GM19238 (cell line): ENCODE measurements at regions not wholly inside any gene's neighbourhood (a gene's known extent, or its start where the extent isn't known, plus 50 kb on each side); places are given as distances from the start of the nearest gene placed in this dataset.
"Not testable (repeated sequence)": the region's sequence is repeated elsewhere in the genome, so short reads cannot be mapped to it uniquely, and the experiment has no call there.

Experiments used
- DNase-seq: peaks from one replicate; pipeline ENCODE4 v3.0.0; 2011; ENCODE audit warnings: low spot score; ENCODE audit not compliant: insufficient read length

DNA sequence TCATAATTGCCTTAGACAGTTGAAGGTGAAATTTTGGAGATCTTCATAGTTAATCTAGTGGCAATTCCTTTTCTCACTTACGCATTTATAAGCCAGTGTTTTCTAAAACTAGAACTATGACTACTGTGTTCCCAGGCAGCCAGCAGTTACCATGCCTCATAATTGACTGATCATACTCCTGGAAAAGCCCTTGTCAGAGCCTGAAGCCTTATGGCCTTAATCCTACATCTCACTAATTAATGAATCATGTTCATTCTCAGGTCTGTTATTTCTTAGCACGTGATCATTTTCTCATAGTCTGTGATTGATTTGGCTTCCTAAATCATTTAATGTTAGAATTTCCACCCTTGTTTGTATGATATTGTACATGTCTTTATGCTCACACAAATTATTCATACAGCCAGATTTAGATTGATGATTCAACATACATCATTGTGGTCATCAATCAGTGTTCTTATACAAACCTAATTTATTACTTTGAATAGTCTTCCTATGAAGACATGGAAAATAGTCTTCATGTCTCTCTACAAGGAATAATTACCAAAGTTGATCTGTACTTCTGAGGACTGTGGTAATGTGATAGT lies 132.6 kb upstream of the ASCC3 start:
- no peak for DNase-seq

DNA sequence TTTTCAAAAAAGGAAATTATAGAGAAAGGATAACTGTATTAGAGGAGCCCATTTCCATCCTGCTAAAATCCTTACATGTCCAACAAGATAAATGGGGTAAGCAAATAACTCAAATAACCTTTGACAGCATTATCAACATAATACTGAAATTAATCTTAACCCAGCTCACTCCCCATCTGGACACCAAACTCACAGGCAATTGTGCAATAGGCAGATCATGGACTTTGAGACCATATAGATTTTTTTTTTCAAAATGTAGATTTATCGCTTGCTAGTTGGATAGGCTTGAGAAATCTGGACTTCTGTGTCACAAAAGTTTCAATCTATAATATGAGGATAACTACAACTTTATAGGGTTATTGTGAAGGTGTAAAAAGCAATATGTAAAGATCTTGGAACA lies 134.4 kb upstream of the ASCC3 start:
- no peak for DNase-seq

DNA sequence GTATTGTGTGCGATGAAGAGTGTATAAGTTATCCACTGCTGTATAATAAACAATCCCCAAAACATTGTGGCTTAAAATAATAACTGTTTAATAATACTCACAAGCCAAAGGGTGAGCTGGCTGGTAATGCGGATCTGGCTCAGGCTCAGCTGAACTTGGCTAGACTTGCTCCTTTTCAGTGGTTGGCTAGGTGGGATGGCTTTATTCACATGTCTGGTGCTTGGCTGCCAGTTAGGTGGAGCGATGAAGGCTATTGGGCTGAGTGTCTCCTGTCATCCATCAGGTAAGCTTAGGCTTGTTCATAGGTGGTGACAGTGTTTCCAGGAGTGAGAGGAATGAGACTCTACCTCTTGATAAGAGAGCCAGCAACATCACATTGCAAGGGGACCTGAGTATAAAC lies 135.0 kb upstream of the ASCC3 start:
- no peak for DNase-seq

DNA sequence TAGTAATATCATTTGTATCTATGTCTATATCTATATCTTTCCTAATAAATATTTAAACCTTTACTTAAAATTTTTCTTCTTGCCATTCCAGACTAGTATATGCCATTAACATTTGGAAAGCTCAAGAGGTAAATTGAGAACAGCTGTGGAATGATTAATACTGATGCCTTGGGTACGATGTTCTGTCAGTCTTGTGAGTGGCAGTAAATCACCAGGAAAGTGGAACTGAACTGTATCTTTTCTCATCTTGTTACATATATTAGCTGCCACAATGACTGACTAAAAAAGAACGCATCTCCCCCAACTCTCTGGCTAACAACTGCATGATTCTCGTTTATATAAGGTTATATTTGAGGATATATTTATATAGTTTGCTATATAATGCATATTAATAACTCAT lies 137.0 kb upstream of the ASCC3 start:
- DNase-seq, result no peak

DNA sequence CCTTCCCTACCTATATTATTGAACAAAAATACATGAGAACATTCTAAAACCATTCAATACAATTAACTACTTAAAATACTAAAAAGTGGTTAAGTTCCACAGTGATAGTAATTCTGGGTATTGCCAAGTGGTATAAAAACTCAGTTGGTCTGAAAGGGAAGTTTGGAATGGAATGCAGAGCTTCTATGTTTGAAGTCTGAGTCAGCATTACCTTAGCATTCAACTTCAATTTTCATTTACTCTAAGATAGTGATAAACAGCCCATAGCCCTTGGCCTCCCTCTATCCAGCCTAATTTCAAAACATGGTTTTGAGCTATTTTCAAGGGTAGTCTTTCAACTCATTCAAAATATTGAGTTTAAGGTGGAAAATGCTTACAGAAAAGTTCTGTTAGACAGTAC lies 140.4 kb upstream of the ASCC3 start:
- DNase-seq, result no peak

DNA sequence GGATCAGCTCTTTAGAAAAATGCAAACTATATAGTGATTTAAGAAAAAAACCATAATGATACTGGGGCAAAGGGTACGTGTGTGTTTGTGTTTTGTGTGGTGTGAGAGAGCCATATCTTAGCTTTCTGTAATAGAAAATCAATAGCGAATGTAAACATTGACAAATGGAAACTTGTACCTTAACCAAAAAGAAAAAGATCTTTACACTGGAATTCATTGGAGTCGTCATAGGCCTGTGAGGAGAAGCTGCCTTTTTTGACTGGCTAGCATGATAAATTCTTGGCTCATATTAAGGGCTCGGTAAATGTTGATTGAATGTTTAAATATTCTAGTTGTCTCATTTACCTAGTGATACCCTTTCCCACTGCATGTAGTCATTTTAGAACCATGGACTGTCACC lies 161.8 kb upstream of the ASCC3 start:
- DNase-seq, result no peak

DNA sequence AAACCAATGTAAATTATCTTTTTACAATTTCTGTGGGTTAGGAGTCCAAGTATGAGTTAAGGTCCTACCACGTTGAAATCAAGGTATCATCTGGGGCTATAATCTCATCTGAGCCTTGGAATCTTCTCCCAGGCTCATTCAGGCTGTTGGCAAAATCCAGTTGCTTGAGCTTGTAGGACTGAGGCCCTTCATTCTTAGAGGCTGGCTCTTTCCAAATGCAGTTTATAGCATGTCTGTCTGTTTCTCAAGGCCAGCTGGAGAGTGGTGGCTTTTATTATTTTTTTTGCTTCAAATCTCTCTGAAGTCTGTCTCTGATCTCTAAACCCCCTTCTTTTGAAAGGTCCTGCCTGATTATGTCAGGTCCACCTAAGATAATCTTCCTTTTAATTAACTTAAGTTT lies 177.2 kb upstream of the ASCC3 start:
- DNase-seq, result no peak

DNA sequence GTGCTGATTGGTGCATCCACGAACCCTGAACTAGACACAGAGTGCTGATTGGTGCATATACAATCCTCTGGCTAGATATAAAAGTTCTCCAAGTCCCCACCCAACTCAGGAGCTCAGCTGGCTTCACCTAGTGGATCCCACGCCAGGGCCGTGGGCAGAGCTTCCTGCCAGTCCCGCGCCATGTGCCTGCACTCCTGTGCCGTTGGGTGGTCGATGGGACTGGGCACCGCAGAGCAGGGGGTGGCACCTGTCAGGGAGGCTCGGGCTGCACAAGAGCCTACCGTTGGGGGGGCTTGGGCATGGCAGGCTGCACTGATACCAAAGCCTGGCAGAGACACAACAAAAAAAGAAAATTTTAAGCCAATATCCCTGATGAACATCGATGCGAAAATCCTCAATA lies 185.4 kb upstream of the ASCC3 start:
- DNase-seq, result no peak

DNA sequence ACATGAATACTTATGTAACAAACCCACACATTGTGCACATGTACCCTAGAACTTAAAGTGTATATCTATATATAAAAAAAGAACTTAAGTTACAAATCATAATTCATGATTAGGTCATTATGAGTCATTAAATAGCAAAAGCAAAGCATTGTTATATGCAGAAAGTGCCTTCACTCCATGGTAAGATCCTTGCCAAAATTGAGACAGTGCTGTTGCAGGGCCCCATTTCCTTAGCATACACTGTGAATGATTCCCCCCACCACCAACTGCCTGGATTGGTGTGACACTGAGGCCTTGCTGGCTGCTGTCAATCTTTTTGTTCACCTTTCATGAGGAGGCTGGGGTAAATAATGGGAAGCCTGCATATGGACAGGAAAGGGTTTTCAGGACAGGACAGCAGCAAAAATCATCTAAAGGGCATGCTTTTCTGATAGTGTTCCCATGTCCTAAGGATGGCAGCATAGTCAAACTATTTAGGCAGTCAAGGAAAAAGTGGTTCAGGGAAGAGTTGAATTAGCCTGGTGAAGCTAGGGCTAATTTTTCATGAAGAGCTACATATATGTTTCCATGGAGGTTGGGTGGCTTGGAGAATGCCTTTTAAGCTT lies 188.2 kb upstream of the ASCC3 start:
- no peak for DNase-seq

DNA sequence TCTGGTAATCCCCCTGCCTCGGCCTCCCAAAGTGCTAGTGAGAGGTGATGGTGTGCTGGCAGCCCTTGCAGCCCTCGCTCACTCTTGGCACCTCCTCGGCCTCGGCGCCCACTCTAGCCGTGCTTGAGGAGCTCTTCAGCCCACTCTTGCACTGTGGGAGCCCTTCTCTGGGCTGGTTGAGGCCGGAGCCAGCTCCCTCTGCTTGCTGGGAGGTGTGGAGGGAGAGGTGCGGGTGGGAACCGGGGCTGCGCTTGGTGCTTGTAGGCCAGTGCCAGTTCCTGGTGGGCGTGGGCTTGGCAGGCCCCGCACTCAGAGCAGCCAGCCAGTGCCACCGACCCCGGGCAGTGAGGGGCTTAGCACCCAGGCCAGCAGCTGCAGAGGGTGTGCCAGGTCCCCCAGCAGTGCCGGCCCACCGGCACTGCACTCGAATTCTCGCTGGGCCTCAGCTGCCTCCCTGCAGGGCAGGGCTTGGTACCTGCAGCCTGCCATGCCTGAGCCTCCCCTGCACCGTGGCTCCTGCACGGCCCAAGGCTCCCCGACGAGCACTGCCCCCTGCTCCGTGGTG lies 189.0 kb upstream of the ASCC3 start:
- no peak for DNase-seq

DNA sequence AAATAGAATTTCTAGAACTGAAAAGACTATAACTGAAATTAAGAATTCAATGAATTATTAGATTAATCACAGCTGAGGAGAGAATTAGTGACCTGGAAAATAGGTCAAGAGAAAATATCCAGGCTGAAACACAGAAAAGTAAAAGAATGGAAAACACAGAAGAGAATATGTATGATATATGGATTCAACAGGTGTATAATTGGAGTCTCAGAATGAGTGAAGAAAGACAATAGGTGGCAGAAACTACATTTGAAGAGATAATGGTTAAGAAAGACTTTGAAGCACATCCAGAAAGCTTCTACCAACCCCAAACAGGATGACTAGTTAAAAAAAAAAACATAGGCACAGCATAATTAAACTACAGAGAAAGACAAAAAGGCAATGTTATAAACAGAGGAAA lies 196.2 kb upstream of the ASCC3 start:
- DNase-seq, result no peak

DNA sequence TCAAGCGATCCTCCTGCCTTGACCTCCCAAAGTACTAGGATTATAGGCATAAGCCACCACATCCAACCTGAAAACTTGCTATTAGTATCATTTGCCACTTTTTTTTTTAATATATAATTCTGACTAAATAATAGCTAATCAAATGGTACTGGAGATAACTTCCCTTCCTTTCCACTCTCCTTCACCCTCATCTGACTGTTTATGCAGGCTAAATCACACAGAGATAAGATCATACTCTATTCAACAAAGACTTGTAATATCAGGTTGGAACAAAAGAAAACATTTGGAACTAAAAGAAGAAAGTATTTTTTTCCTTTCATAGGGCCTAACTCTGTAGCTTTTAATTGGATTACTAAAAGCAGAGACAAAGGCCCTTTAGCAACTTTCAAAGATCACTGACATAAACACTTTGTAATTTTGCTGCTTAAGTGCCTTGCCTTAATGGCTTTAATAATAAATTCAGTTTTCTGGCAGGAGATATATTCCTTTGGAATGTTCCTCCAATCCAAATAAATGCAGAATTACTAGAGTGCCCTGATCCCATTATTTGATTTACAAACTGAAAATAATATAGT lies 198.7 kb upstream of the ASCC3 start:
- DNase-seq, result no peak

DNA sequence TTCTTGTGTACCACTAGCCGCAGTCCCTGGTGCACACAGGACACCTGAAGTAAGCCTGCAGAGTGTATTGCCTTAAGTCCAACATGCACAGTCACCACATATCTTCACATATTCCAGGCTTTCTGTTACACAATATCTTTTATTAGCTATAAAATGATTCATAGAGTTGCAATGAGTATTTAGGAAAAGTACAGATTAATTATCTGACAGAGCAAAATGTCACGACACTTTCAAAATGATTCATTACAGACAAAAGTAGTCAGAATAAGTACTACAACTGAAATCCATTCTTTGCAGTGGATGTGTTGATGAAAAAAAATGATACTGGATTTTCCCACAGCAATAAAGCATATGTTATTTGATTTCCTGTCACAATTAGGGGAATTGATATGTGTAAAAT lies 199.5 kb upstream of the ASCC3 start:
- DNase-seq, result no peak

DNA sequence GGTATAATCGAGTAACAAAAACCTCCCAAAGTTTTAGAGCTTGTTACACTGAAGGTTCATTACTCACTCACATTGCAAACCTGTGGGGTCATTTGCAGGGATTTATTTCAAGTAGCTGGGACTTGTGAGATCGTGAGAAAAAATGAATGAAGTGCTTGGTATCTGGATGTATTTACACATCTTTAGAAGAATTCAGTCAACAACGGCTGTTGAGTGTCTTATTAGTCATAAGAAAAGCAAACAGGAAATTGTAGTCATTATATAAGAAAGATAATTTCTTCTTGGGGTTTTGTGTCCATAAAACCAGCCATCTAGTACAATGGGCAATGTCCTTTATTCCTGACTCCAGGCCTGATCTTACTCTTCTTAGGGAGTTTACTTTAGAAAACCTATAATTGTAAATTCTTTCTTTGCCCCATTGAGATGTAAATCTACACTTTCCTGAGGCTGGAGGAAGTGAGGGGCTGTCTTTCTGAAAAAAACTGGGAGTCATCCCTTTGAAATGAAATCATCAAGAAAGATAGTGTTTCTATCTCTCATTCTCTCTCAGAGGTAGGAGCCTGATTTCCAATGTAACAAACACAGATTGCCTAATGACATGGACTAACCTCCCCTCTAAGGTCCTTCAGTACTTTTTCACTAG lies 202.5 kb upstream of the ASCC3 start:
- no peak for DNase-seq

DNA sequence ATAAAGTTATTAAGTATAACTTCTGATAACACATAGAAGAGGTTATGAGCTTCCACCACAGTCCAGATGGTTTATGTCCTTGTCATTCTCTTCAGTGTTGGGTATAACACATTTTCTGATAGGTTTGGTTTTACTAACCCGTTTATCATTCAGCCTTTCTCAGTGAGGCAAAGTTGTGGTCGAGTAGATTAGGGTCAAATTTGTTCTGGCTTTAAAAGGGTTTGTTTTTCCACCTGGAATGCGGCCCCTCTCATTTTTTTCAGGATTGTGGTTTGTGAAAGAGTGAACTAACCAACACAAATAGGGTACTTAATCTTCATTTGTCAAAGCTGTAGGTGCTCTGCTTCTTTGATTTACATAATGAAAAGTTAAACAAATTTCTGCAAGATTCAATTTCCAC lies 204.2 kb upstream of the ASCC3 start:
- no peak for DNase-seq

DNA sequence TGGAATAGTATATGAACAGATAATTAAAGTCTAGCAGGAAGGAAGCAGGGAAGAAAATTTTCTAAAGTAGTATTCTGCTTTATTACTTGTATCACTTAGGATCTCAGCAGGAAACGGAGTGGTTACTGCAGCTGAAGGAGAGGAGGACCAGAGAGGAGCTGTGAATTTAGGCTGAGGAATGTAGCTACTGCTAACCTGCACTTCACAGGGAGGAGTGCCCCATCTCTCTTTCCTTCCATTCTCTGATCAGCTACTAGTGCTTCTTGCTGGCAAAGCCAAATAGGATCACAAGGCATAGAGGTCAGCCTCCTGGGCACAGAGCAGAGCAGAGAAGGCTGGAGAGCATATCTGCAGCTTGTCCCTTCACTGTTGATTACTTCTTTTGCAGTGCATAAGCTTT lies 205.3 kb upstream of the ASCC3 start:
- no peak for DNase-seq

DNA sequence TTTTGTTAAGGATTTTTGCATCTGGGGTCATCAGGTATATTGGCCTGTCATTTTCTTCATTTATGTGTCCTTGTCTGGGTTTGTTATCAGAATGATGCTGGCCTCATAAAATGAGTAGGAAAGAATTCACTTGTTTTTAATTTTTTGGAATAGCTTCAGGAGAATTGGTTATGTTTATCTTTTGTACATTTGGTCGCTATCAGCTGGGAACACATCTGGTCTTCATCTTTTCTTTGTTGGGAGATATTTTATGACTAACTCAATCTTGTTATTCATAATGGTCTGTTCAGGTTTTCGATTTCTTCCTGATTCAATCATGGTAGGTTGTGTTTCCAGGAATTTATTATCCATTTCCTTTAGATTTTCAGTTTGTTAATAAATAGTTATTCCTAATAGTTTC lies 207.5 kb upstream of the ASCC3 start:
- no peak for DNase-seq

DNA sequence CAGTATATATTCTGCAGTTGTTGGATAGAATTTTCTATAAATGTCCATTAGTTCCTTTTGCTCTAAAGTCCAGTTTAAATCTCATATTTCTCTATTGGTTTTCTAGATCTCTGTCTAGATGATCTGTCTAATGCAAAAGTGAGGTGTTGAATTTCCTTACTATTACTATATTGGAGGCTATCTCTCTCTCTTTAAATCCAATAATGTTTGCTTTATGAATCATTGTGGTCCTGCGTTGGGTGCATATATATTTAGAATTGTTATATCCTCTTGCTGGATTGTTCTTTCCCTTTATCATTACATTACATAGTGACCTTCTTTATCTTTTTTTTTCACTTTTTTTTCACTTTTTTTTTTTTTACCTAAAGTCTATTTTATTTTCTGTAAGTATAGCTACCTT lies 208.5 kb upstream of the ASCC3 start:
- no peak for DNase-seq

DNA sequence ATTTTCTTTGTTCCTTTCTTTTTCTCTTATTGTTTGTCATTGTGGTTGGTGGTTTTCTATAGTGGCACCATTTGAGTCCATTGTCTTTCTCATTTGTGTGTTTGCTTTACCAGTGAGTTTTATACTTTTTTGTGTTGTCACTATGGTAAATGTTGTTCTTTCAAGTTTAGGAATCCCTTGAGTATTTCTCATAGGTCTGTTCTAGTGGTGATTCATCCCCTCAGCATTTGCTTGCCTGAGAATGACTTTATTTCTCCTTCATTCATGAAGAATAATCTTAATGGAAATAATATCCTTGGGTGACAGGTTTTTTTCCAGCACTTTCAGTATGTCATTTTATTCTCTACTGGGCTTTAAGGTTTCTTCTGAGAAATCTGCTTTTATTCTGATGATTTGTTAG lies 209.2 kb upstream of the ASCC3 start:
- no peak for DNase-seq

DNA sequence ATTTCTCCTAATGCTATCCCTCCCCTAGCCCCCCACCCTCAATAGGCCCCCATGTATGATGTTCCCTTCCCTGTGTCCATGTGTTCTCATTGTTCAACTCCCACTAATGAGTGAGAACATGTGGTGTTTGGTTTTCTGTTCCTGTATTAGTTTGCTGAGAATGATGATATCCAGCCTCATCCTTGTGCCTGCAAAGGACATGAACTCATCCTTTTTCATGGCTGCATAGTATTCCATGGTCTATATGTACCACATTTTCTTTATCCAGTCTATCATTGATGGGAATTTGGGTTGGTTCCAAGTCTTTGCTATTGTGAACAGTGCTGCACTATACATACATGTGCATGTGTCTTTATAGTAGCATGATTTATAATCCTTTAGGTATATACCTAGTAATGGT lies 217.5 kb upstream of the ASCC3 start:
- not testable (repeated sequence) for DNase-seq

DNA sequence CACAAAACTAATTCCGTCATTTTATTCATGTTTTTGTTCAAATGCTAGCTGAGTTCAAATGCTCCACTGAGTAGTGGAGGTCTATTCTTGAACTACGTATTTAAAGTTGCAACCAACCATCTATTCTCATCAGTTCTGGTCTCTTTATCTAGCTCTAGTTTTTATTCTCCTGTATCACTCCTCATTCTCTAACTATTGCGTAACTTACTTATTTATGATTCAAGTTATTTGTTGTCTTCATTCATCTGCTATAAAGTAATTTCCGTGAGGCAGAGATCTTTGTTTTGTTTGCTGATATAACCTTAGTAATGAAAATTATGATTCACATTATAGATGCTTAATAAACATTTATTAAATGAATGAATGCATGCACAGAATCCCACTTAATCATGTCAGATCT lies 221.6 kb upstream of the ASCC3 start:
- no peak for DNase-seq

DNA sequence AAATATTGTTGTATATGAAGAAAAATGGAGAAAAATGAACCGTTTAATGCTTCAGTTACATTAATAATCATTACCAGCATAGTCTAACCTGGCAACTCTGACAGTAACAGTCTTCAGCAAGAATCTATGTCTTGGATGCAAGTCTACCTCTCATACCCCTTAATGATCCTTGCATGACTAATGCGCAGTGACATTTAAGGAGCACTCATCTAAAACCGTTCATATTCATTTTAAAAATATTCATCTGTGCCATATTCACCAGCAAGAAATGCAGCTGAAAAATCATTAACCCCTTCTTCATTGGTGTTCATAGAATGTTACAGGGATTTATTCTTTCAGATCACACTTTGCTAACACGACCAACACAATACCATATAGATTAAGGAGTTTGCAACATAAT lies 227.2 kb upstream of the ASCC3 start:
- no peak for DNase-seq

DNA sequence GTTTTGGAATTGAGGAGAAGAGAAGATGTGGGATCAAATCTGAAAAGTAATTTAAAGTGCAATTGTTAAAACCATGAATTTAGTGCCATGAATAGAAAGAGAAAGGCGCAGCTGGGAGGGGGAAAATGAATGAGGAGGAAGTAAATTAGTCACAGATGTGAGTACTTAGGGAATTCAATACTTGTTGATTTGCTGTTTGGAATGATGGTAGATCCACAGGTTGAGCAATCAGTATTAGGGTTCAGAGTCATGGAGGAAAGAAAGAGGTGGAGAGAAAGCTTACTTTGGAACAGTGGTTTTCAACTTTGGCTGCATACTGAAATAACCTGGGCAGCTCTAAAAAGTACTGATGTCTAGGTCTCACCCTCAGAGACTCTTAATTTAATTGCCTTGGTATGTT lies 229.7 kb upstream of the ASCC3 start:
- DNase-seq, result no peak
